H1 (cell line): ENCODE measurements at regions not wholly inside any gene's neighbourhood (a gene's known extent, or its start where the extent isn't known, plus 50 kb on each side); places are given as distances from the start of the nearest gene placed in this dataset.

Experiments
- ATF2 ChIP-seq: IDR thresholded peaks from 2 replicates; pipeline ENCODE4 v1.6.1; 2012; ENCODE audit warnings: low read length, inconsistent platforms
- CHD1 ChIP-seq: IDR thresholded peaks from 2 replicates; pipeline ENCODE4 v1.6.1; 2012; ENCODE audit warnings: low read depth, low read length, improper control_type of control experiment
- CTCF ChIP-seq, 3 experiments: IDR thresholded peaks; 1 replicate in 2 of 3; 2 replicates in 1 of 3; pipeline versions ENCODE4 v1.5.1 to v1.6.1; 2011; ENCODE audit warnings: low read length in 3 of 3, mild to moderate bottlenecking in 3 of 3, inconsistent platforms in 2 of 3, low read depth in 1 of 3, moderate library complexity in 1 of 3; ENCODE audit not compliant: insufficient read depth in 1 of 3; ENCODE audit errors: control extremely low read depth in 1 of 3
- EP300 ChIP-seq, 2 experiments: IDR thresholded peaks; 1 replicate in 1 of 2; 2 replicates in 1 of 2; pipeline ENCODE4 v1.6.1; 2011 to 2012; ENCODE audit warnings: low read depth in 2 of 2, low read length in 2 of 2, mild to moderate bottlenecking in 2 of 2, borderline replicate concordance in 1 of 2, inconsistent platforms in 1 of 2, moderate library complexity in 1 of 2
- GABPA ChIP-seq: IDR thresholded peaks from 2 replicates; pipeline ENCODE4 v1.6.1; 2011; ENCODE audit warnings: mild to moderate bottlenecking, low read length, moderate library complexity, borderline replicate concordance; ENCODE audit not compliant: insufficient read depth
- KDM1A ChIP-seq: fragments of 200-600, 300-600 bp; sonication (generic); IDR thresholded peaks from 2 replicates; pipeline ENCODE4 v1.7.1; 2016; ENCODE audit warnings: mild to moderate bottlenecking, low read length, borderline replicate concordance
- MAFK ChIP-seq: IDR thresholded peaks from 2 replicates; pipeline ENCODE4 v1.6.1; 2012; ENCODE audit warnings: low read depth, mild to moderate bottlenecking, improper control_type of control experiment, low read length
- POLR2A ChIP-seq, 2 experiments: IDR thresholded peaks; 1 replicate in 1 of 2; 2 replicates in 1 of 2; pipeline ENCODE4 v1.6.1; 2011; ENCODE audit warnings: low read depth in 2 of 2, low read length in 2 of 2, mild to moderate bottlenecking in 2 of 2; ENCODE audit errors: control extremely low read depth in 1 of 2
- RAD21 ChIP-seq, 2 experiments: IDR thresholded peaks in 1 of 2; conservative IDR thresholded peaks in 1 of 2; 2 replicates each; pipeline ENCODE4 v1.6.1; 2011; ENCODE audit warnings: low read depth in 2 of 2, low read length in 2 of 2, improper control_type of control experiment in 1 of 2, inconsistent platforms in 1 of 2, mild to moderate bottlenecking in 1 of 2, moderate library complexity in 1 of 2
- RFX5 ChIP-seq: IDR thresholded peaks from 2 replicates; pipeline ENCODE4 v1.6.1; 2011; ENCODE audit warnings: low read depth, low read length, improper control_type of control experiment, borderline replicate concordance
- TAF7 ChIP-seq: optimal IDR thresholded peaks from 2 replicates; pipeline ENCODE3; 2011; ENCODE audit warnings: low read depth, mild to moderate bottlenecking, inconsistent platforms, low read length, moderate library complexity, borderline replicate concordance
- YY1 ChIP-seq: IDR thresholded peaks from 2 replicates; pipeline ENCODE4 v1.6.1; 2011; ENCODE audit warnings: low read depth, mild to moderate bottlenecking, low read length
- TF ChIP-seq, protein P1 (sequence below): IDR thresholded peaks from 2 replicates; pipeline ENCODE4 v1.6.1; 2012; ENCODE audit warnings: inconsistent platforms
- TF ChIP-seq, protein P2 (sequence below): IDR thresholded peaks from 2 replicates; pipeline ENCODE4 v1.6.1; 2011; ENCODE audit warnings: low read depth, mild to moderate bottlenecking, low read length; ENCODE audit not compliant: insufficient read depth

DNA sequence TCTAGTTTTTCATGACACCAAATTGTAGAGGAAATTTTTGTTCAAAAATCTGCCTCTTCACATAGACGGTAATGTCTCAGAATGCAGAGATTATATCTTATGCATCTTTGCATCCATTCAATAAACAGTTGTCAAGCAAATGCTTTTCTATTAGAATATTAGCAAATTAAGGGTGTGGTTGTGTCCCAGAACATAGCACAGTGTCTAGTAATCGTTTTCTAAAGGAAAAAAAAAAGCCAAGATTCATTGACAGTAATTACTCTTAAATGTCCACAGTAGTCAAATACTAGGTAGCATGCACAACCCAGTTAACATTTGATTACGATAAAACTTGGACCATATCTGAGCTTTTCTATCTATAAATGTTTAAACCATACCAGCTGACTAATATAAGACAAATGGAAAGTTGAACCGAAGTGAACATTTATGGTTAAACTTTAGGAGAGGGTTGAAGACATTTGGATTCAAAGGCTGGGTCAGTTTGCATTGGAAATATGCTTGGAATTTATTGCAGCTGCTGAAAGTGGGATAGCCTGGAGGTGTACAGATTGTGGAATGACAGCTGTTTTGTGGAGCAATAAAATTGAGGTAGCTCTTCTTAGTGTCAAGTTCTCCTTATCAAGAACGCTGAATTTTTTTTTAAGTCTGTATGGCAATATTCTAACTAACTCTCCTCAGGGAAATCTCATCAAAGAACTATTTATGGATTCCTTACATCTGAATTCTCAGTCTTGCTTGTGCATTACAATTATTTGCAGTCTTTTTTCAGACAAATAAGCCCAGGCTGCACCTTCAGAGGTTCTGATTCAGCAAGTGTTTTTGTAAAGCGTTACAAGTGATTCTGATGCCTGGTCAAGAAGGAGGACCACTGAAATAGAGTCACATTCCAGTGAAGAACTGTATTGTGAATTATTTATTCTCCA is 66.7 kb upstream of the ATP2B1 start:
- TF ChIP-seq, protein P1, sequence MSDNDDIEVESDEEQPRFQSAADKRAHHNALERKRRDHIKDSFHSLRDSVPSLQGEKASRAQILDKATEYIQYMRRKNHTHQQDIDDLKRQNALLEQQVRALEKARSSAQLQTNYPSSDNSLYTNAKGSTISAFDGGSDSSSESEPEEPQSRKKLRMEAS, result no peak
- TF ChIP-seq CTCF (IDR thresholded peaks at IDR 0.05; ENCODE audit: control extremely low read depth in 1 of 3, insufficient read depth in 1 of 3, low read depth in 1 of 3, low read length in 3 of 3) (no peak), RAD21 (IDR thresholded peaks at IDR 0.05 in 1 of 2, conservative IDR thresholded peaks at IDR 0.05 in 1 of 2; ENCODE audit: low read depth in 2 of 2, low read length in 2 of 2) (no peak), EP300 (IDR thresholded peaks at IDR 0.05; ENCODE audit: borderline replicate concordance in 1 of 2, low read depth in 2 of 2, low read length in 2 of 2) (no peak), RFX5 (no peak), TAF7 (no peak), POLR2A (IDR thresholded peaks at IDR 0.05; ENCODE audit: control extremely low read depth in 1 of 2, low read depth in 2 of 2, low read length in 2 of 2) (no peak), YY1 (no peak), ATF2 (no peak), GABPA (no peak), MAFK (no peak), CHD1 (no peak), KDM1A (no peak)
- TF ChIP-seq, protein P2, sequence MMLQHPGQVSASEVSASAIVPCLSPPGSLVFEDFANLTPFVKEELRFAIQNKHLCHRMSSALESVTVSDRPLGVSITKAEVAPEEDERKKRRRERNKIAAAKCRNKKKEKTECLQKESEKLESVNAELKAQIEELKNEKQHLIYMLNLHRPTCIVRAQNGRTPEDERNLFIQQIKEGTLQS, result no peak
